ENCODE measurements at regions not wholly inside any gene's neighbourhood (a gene's known extent, or its start where the extent isn't known, plus 50 kb on each side); places are given as distances from the start of the nearest gene placed in this dataset.

GRCh38 chr1:164930833-164931232 is 371.8 kb downstream of the PBX1 start:
- no peak for TF ChIP-seq CTCF (IDR thresholded peaks at IDR 0.05)
- no peak for TF ChIP-seq MAX (IDR thresholded peaks at IDR 0.05; ENCODE audit: low read depth)
- no peak for TF ChIP-seq REST (IDR thresholded peaks at IDR 0.05; ENCODE audit: low read depth, low read length)
- no peak for TF ChIP-seq SMC3 (IDR thresholded peaks at IDR 0.05; ENCODE audit: low read depth, low read length)
- TF ChIP-seq TAF1 (IDR thresholded peaks at IDR 0.05; ENCODE audit: borderline replicate concordance, low read depth, low read length), result no peak
